ENCODE measurements at regions not wholly inside any gene's neighbourhood (a gene's known extent, or its start where the extent isn't known, plus 50 kb on each side); places are given as distances from the start of the nearest gene placed in this dataset.

DNA sequence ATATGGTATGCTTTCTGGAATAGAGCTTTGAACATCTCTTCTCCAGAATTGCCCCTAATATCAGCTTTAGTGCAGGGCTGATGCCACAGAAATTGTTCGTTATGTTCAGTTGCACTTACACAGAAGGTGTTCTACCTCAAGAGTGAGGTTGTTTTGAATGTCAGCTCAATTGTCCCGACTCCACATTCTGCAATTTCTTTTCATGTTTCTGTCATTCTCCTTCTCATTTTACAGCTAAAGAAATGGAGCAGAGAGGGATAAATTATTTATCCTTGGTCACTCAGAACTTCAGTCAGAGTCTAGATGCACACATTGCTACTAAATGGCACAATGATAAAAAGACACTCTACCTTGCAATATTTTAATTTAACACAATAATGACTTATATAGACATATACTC lies 137.0 kb upstream of the CCN2 start (continued):
- TF ChIP-seq, protein P1, sequence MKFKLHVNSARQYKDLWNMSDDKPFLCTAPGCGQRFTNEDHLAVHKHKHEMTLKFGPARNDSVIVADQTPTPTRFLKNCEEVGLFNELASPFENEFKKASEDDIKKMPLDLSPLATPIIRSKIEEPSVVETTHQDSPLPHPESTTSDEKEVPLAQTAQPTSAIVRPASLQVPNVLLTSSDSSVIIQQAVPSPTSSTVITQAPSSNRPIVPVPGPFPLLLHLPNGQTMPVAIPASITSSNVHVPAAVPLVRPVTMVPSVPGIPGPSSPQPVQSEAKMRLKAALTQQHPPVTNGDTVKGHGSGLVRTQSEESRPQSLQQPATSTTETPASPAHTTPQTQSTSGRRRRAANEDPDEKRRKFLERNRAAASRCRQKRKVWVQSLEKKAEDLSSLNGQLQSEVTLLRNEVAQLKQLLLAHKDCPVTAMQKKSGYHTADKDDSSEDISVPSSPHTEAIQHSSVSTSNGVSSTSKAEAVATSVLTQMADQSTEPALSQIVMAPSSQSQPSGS (IDR thresholded peaks at IDR 0.05; ENCODE audit: low read length) = no peak
- no peak for TF ChIP-seq POLR2AphosphoS5 (IDR thresholded peaks at IDR 0.05; ENCODE audit: low read depth, low read length)
- no peak for TF ChIP-seq CBX5 (IDR thresholded peaks at IDR 0.05; ENCODE audit: low read depth, low read length)
- TF ChIP-seq GABPA (IDR thresholded peaks at IDR 0.05; ENCODE audit: borderline replicate concordance, insufficient read depth, low read length) = no peak

Measured in H1 (cell line).